Stimulated activated naive CD8-positive, alpha-beta T cell treated with anti-CD3 and anti-CD28 coated beads, Interleukin-15, Interleukin-2, amounts not matched to agents 100 ng/mL and 50 ng/mL, for 24 hours (primary cell): ENCODE measurements at regions not wholly inside any gene's neighbourhood (a gene's known extent, or its start where the extent isn't known, plus 50 kb on each side); places are given as distances from the start of the nearest gene placed in this dataset.
"Not testable (repeated sequence)": the region's sequence is repeated elsewhere in the genome, so short reads cannot be mapped to it uniquely, and the experiment has no call there.

Source experiments
- H3K27ac Mint-ChIP-seq: one replicate; pipeline ENCODE4 v1.8.0; 2021; ENCODE audit warnings: mild to moderate bottlenecking, mixed read lengths
- H3K27me3 Mint-ChIP-seq: one replicate; pipeline ENCODE4 v1.8.0; 2021; ENCODE audit warnings: mixed read lengths
- H3K36me3 Mint-ChIP-seq: one replicate; pipeline ENCODE4 v1.8.0; 2021; ENCODE audit warnings: low read depth, mixed read lengths
- H3K4me1 Mint-ChIP-seq: one replicate; pipeline ENCODE4 v1.8.0; 2021; ENCODE audit warnings: low read depth, mixed read lengths
- H3K4me3 Mint-ChIP-seq: one replicate; pipeline ENCODE4 v1.8.0; 2021; ENCODE audit warnings: mild to moderate bottlenecking, mixed read lengths
- H3K9me3 Mint-ChIP-seq: one replicate; pipeline ENCODE4 v1.8.0; 2021; ENCODE audit warnings: mixed read lengths

- not testable (repeated sequence) for H3K4me3 Mint-ChIP-seq, H3K36me3 Mint-ChIP-seq, H3K4me1 Mint-ChIP-seq
Observed at GRCh38 chr15:83335542-83335941, 51.1 kb upstream of the BNC1 start.

GRCh38 chr15:83339396-83339795, 54.9 kb upstream of the BNC1 start:
- H3K36me3 Mint-ChIP-seq, result no peaks in the 10 kb centered on the region
- no peaks in the 10 kb centered on the region for H3K4me1 Mint-ChIP-seq
- H3K27me3 Mint-ChIP-seq, result peaks cover 7% of the 10 kb centered on the region
- no peak overlapping the region for H3K4me3 Mint-ChIP-seq
- peaks cover 10% of the 10 kb centered on the region for H3K9me3 Mint-ChIP-seq
- H3K27ac Mint-ChIP-seq, result no peak overlapping the region

More at GRCh38 chr15:83335542-83335941, 51.1 kb upstream of the BNC1 start:
- H3K27me3 Mint-ChIP-seq, result peaks cover 13% of the 10 kb centered on the region
- H3K9me3 Mint-ChIP-seq, H3K27ac Mint-ChIP-seq: not testable (repeated sequence)

- H3K4me1 Mint-ChIP-seq, result no peaks in the 10 kb centered on the region
- peaks cover 11% of the 10 kb centered on the region for H3K27me3 Mint-ChIP-seq
- H3K36me3 Mint-ChIP-seq, result no peaks in the 10 kb centered on the region
- H3K27ac Mint-ChIP-seq, result no peak overlapping the region
- peaks cover 10% of the 10 kb centered on the region for H3K9me3 Mint-ChIP-seq
- no peak overlapping the region for H3K4me3 Mint-ChIP-seq
Observed at GRCh38 chr15:83340087-83340486, 55.6 kb upstream of the BNC1 start.

GRCh38 chr15:83346342-83346741, 61.9 kb upstream of the BNC1 start:
- H3K27me3 Mint-ChIP-seq, result peaks cover 14% of the 10 kb centered on the region
- H3K4me3 Mint-ChIP-seq, result no peak overlapping the region
- no peak overlapping the region for H3K27ac Mint-ChIP-seq
- no peaks in the 10 kb centered on the region for H3K9me3 Mint-ChIP-seq
- no peaks in the 10 kb centered on the region for H3K36me3 Mint-ChIP-seq
- no peaks in the 10 kb centered on the region for H3K4me1 Mint-ChIP-seq

GRCh38 chr15:83352119-83352518, 67.7 kb upstream of the BNC1 start:
- Mint-ChIP-seq H3K4me1 (no peaks in the 10 kb centered on the region), H3K27me3 (peaks cover 11% of the 10 kb centered on the region), H3K27ac (no peak overlapping the region), H3K4me3 (no peak overlapping the region), H3K9me3 (no peaks in the 10 kb centered on the region), H3K36me3 (no peaks in the 10 kb centered on the region)

GRCh38 chr15:83356501-83357399, 72.3 kb upstream of the BNC1 start:
- Mint-ChIP-seq H3K4me3 (no peak overlapping the region), H3K36me3 (no peaks in the 10 kb centered on the region), H3K4me1 (no peaks in the 10 kb centered on the region), H3K9me3 (no peaks in the 10 kb centered on the region), H3K27ac (no peak overlapping the region), H3K27me3 (peaks cover 4% of the 10 kb centered on the region)

- H3K27ac Mint-ChIP-seq, result no peak overlapping the region
- H3K4me1 Mint-ChIP-seq, result no peaks in the 10 kb centered on the region
- H3K36me3 Mint-ChIP-seq, result no peaks in the 10 kb centered on the region
- no peak overlapping the region for H3K4me3 Mint-ChIP-seq
- H3K9me3 Mint-ChIP-seq, result no peaks in the 10 kb centered on the region
- H3K27me3 Mint-ChIP-seq, result peaks cover 24% of the 10 kb centered on the region
Observed at GRCh38 chr15:83358972-83359564, 74.6 kb upstream of the BNC1 start.

GRCh38 chr15:83362706-83363105, 78.2 kb upstream of the BNC1 start:
- H3K27ac Mint-ChIP-seq, result no peak overlapping the region
- no peaks in the 10 kb centered on the region for H3K9me3 Mint-ChIP-seq
- H3K4me1 Mint-ChIP-seq, result peaks cover 10% of the 10 kb centered on the region
- H3K36me3 Mint-ChIP-seq, result no peaks in the 10 kb centered on the region
- peaks cover 48% of the 10 kb centered on the region for H3K27me3 Mint-ChIP-seq
- H3K4me3 Mint-ChIP-seq, result no peak overlapping the region

- peaks cover 10% of the 10 kb centered on the region for H3K4me1 Mint-ChIP-seq
- peaks cover 58% of the 10 kb centered on the region for H3K27me3 Mint-ChIP-seq
- no peaks in the 10 kb centered on the region for H3K9me3 Mint-ChIP-seq
- no peak overlapping the region for H3K27ac Mint-ChIP-seq
- H3K36me3 Mint-ChIP-seq, result no peaks in the 10 kb centered on the region
- no peak overlapping the region for H3K4me3 Mint-ChIP-seq
Observed at GRCh38 chr15:83364501-83364900, 80.0 kb upstream of the BNC1 start.

- no peak overlapping the region for H3K27ac Mint-ChIP-seq
- H3K36me3 Mint-ChIP-seq, result no peaks in the 10 kb centered on the region
- H3K4me3 Mint-ChIP-seq, result peak overlapping the region; percentile 56
- H3K27me3 Mint-ChIP-seq, result peaks cover 66% of the 10 kb centered on the region
- peaks cover 10% of the 10 kb centered on the region for H3K4me1 Mint-ChIP-seq
- H3K9me3 Mint-ChIP-seq, result no peaks in the 10 kb centered on the region
Observed at GRCh38 chr15:83365370-83365938, 81.0 kb upstream of the BNC1 start.

GRCh38 chr15:83372434-83372891, 74.7 kb upstream of the SH3GL3 start:
- H3K27me3 Mint-ChIP-seq, result peaks cover 66% of the 10 kb centered on the region

GRCh38 chr15:83378921-83379578, 68.1 kb upstream of the SH3GL3 start:
- Mint-ChIP-seq H3K9me3 (no peaks in the 10 kb centered on the region), H3K27ac (no peak overlapping the region), H3K4me1 (no peaks in the 10 kb centered on the region), H3K4me3 (no peak overlapping the region), H3K36me3 (no peaks in the 10 kb centered on the region), H3K27me3 (peaks cover 58% of the 10 kb centered on the region)

More at GRCh38 chr15:83372434-83372891, 74.7 kb upstream of the SH3GL3 start:
- H3K36me3 Mint-ChIP-seq, result no peaks in the 10 kb centered on the region
- no peak overlapping the region for H3K27ac Mint-ChIP-seq
- H3K4me1 Mint-ChIP-seq, result no peaks in the 10 kb centered on the region
- no peak overlapping the region for H3K4me3 Mint-ChIP-seq
- no peaks in the 10 kb centered on the region for H3K9me3 Mint-ChIP-seq

- Mint-ChIP-seq H3K36me3 (no peaks in the 10 kb centered on the region), H3K9me3 (no peaks in the 10 kb centered on the region), H3K27ac (no peak overlapping the region), H3K4me3 (no peak overlapping the region), H3K4me1 (no peaks in the 10 kb centered on the region), H3K27me3 (peaks cover 53% of the 10 kb centered on the region)
Observed at GRCh38 chr15:83379579-83379959, 67.6 kb upstream of the SH3GL3 start.

GRCh38 chr15:83380059-83380458, 67.1 kb upstream of the SH3GL3 start:
- Mint-ChIP-seq H3K9me3 (no peaks in the 10 kb centered on the region), H3K27me3 (peaks cover 51% of the 10 kb centered on the region), H3K4me1 (no peaks in the 10 kb centered on the region), H3K4me3 (no peak overlapping the region), H3K36me3 (no peaks in the 10 kb centered on the region), H3K27ac (no peak overlapping the region)

- no peak overlapping the region for H3K27ac Mint-ChIP-seq
- no peaks in the 10 kb centered on the region for H3K36me3 Mint-ChIP-seq
- no peaks in the 10 kb centered on the region for H3K9me3 Mint-ChIP-seq
- no peaks in the 10 kb centered on the region for H3K4me1 Mint-ChIP-seq
- peaks cover 46% of the 10 kb centered on the region for H3K27me3 Mint-ChIP-seq
- H3K4me3 Mint-ChIP-seq, result no peak overlapping the region
Observed at GRCh38 chr15:83380682-83381081, 66.5 kb upstream of the SH3GL3 start.
